Breast epithelium (tissue), 4 donors: ENCODE measurements at regions not wholly inside any gene's neighbourhood (a gene's known extent, or its start where the extent isn't known, plus 50 kb on each side); places are given as distances from the start of the nearest gene placed in this dataset.

ENCODE experiments used
- DNase-seq, 2 donors: peaks; one replicate each; pipeline ENCODE4 v3.0.0-alpha.2; 2019; ENCODE audit warnings: low spot score in 2 of 2
- H3K27ac ChIP-seq, 2 donors: fragments of 200-600 bp; sonication (generic) in 1 of 2; one replicate each; pipeline ENCODE4 v1.5.1; 2016 to 2019; ENCODE audit warnings: mild to moderate bottlenecking in 1 of 2
- H3K27me3 ChIP-seq, 2 donors: fragments of 200-600 bp; sonication (generic) in 1 of 2; one replicate each; pipeline versions ENCODE4 v1.5.1 to v1.6.0; 2017 to 2019; ENCODE audit warnings: control low read depth in 1 of 2, mild to moderate bottlenecking in 1 of 2
- H3K36me3 ChIP-seq: fragments of 200-600 bp; one replicate; pipeline ENCODE4 v1.5.1; 2019
- H3K4me1 ChIP-seq, 2 donors: fragments of 200-600 bp; sonication (generic); one replicate each; pipeline ENCODE4 v1.5.1; 2016 to 2019; ENCODE audit warnings: control low read depth in 1 of 2
- H3K4me3 ChIP-seq, 3 donors: fragments of 200-600 bp; sonication (generic); 1 replicate in 2 of 3; 2 replicates in 1 of 3; pipeline ENCODE4 v1.5.1; 2016 to 2019; ENCODE audit warnings: mild to moderate bottlenecking in 3 of 3, moderate library complexity in 2 of 3
- H3K9me3 ChIP-seq, 2 donors: fragments of 200-600 bp; sonication (generic) in 1 of 2; one replicate each; pipeline ENCODE4 v1.5.1; 2016 to 2019; ENCODE audit warnings: control low read depth in 1 of 2
- POLR2A ChIP-seq: fragments of 450-650 bp; IDR thresholded peaks from one replicate; pipeline ENCODE4 v1.6.1; 2016; ENCODE audit warnings: antibody characterized with exemption, mild to moderate bottlenecking, moderate library complexity
- POLR2AphosphoS5 ChIP-seq, 3 donors: sonication (generic); formaldehyde crosslinking; IDR thresholded peaks; one replicate each; pipeline ENCODE4 v1.6.1; 2017; ENCODE audit warnings: antibody characterized with exemption in 3 of 3
- intact Hi-C: fragments of 100-400 bp; cut with DNase I; formaldehyde crosslinking; loops from one replicate; pipeline ENCODE4 v1.15.1; 2023; ENCODE audit warnings: low total_unique reads
- TF ChIP-seq, protein P1 (sequence below), 3 donors: fragments of 450-650 bp; IDR thresholded peaks; one replicate each; pipeline ENCODE4 v1.5.1; 2016 to 2017; ENCODE audit warnings: antibody characterized with exemption in 3 of 3, mild to moderate bottlenecking in 3 of 3, moderate library complexity in 3 of 3

DNA sequence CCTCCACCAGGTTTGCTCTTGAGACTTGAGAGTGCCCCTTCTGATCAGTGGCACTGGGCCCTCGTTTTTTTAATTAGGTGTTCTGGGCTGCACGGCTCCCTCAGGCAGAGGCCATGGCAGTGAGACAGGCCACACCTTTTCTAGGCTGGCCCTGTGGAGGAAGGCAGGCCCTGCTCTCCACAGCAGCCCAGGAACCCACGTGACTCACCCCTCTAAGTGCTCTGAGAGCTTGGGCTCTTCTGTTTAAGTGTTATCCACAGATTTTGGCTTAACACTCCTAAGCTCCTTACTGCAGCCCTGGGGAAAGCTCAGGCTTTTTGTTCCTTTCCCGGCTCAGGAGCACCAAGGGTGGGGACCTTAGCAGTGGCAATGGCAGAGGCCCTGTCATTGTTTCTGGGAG is 463.2 kb upstream of the GBE1 start:
- intact Hi-C loops = no loop called here
- no peak for DNase-seq
- no peak for TF ChIP-seq POLR2A
- TF ChIP-seq, protein P1, sequence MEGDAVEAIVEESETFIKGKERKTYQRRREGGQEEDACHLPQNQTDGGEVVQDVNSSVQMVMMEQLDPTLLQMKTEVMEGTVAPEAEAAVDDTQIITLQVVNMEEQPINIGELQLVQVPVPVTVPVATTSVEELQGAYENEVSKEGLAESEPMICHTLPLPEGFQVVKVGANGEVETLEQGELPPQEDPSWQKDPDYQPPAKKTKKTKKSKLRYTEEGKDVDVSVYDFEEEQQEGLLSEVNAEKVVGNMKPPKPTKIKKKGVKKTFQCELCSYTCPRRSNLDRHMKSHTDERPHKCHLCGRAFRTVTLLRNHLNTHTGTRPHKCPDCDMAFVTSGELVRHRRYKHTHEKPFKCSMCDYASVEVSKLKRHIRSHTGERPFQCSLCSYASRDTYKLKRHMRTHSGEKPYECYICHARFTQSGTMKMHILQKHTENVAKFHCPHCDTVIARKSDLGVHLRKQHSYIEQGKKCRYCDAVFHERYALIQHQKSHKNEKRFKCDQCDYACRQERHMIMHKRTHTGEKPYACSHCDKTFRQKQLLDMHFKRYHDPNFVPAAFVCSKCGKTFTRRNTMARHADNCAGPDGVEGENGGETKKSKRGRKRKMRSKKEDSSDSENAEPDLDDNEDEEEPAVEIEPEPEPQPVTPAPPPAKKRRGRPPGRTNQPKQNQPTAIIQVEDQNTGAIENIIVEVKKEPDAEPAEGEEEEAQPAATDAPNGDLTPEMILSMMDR (IDR thresholded peaks at IDR 0.05) = no peak
- no peak for TF ChIP-seq POLR2AphosphoS5 (IDR thresholded peaks at IDR 0.05)
- Histone ChIP-seq H3K27me3 (no peaks in the 10 kb centered on the region), H3K4me1 (no peaks in the 10 kb centered on the region), H3K27ac (no peak overlapping the region), H3K9me3 (peaks cover 5 to 7% of the 10 kb centered on the region in 2 donors), H3K36me3 (no peaks in the 10 kb centered on the region), H3K4me3 (no peak overlapping the region)

DNA sequence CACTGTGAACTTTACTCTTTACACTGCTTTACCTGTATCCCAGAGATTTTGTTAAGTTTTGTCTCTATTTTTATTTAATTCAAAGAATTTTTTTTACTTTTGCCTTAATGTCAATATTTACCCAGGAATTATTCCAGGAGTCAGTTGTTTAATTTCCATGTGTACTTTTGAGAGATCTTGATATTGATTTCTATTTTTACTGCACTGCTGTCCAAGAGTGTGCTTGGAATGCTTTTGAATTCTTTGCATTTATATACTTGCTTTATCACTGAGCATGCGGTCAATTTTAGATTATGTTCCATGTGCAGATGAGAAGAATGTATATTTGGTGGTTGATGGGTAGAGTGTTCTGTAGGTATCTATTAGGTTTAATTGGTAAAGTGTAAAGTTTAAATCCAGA is 461.0 kb upstream of the GBE1 start:
- intact Hi-C loops = no loop called here
- Histone ChIP-seq H3K4me1 (no peaks in the 10 kb centered on the region), H3K27ac (no peak overlapping the region), H3K9me3 (peaks cover 5 to 7% of the 10 kb centered on the region in 2 donors), H3K36me3 (no peaks in the 10 kb centered on the region), H3K27me3 (no peaks in the 10 kb centered on the region), H3K4me3 (no peak overlapping the region)
- DNase-seq = no peak
- TF ChIP-seq, protein P1 (IDR thresholded peaks at IDR 0.05) = no peak
- no peak for TF ChIP-seq POLR2AphosphoS5 (IDR thresholded peaks at IDR 0.05)
- TF ChIP-seq POLR2A = no peak

DNA sequence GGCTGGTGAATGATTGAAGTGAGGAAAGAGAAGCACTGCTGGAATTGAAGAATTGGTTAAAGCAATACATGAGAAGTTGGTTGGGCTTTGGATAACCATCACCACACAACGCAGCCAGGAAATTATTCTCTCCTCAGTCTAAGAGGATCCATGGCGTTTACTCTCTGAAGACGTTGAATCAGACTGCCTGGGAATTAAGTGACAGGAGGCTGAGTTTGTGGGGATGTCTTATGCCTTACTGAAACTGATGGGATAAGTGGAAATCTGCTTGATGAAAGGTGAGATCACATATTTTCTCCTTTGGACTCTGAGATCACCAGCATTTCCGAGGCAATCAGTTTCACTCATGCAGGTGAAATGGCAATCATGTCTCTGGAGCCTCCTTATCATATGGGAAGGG is 456.1 kb upstream of the GBE1 start:
- no peaks in the 10 kb centered on the region for H3K4me1 ChIP-seq
- no peak for TF ChIP-seq POLR2A
- TF ChIP-seq POLR2AphosphoS5 (IDR thresholded peaks at IDR 0.05) = no peak
- TF ChIP-seq, protein P1 (IDR thresholded peaks at IDR 0.05) = no peak
- DNase-seq = no peak
- H3K4me3 ChIP-seq = no peak overlapping the region
- intact Hi-C loops = no loop called here
- no peak overlapping the region for H3K27ac ChIP-seq
- H3K27me3 ChIP-seq = no peaks in the 10 kb centered on the region
- no peaks in the 10 kb centered on the region for H3K9me3 ChIP-seq
- no peaks in the 10 kb centered on the region for H3K36me3 ChIP-seq

DNA sequence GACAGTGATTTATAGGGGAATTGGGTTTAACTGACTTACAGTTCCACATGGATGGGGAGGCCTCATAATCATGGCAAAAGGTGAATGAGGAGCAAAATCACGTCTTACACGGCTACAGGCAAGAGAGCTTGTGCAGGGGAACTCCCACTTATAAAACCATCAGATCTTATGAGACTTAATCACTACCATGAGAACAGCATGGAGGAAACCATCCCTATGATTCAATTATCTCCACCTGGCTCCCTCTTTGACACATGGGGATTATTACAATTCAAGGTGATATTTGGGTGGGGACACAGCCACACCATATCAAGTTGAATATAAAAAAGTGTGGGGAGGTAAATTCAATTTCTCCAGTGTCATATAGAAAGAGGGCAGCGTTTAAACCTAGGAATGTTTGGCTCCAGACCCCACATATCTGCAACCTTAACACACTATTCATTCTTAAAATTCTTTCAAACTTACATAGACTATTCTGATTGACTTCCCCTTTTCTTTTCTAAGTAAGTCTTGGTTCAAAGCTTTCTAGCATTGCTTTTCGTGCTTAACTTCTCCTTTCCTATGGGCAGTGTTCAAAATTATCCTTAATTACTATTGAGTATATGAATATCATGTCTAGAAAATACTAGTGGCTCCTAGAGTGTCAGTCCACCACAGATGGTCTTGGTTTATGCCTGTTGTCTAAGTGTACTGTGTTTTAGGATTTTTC is 446.7 kb upstream of the GBE1 start:
- Histone ChIP-seq H3K36me3 (no peaks in the 10 kb centered on the region), H3K9me3 (no peaks in the 10 kb centered on the region), H3K4me1 (no peaks in the 10 kb centered on the region), H3K4me3 (no peak overlapping the region), H3K27me3 (no peaks in the 10 kb centered on the region), H3K27ac (no peak overlapping the region)
- TF ChIP-seq POLR2AphosphoS5 (IDR thresholded peaks at IDR 0.05) (no peak), POLR2A (no peak)
- TF ChIP-seq, protein P1 (IDR thresholded peaks at IDR 0.05) = no peak
- intact Hi-C loops = no loop called here
- DNase-seq = no peak

DNA sequence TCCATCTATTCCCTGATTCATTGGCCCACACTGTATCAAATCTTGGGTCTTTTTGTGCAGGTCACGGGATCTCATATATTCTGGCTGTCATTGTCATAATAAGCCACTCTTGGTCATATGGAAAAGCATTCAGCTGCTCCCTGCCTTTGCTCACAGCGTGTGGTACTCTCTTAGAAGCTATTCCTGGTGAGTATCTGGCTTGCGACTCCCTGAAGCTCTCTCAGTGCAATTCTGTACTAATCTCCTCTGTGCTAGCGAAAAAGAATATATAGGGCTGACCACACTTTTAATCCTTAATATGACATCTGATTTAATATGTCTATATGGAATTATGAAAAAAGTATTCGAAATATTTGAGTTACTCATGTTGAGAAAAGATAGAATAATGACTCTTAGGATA is 440.8 kb upstream of the GBE1 start:
- Histone ChIP-seq H3K9me3 (no peaks in the 10 kb centered on the region), H3K27ac (no peak overlapping the region), H3K4me3 (no peak overlapping the region), H3K27me3 (no peaks in the 10 kb centered on the region), H3K4me1 (no peaks in the 10 kb centered on the region), H3K36me3 (no peaks in the 10 kb centered on the region)
- intact Hi-C loops = no loop called here
- no peak for DNase-seq
- TF ChIP-seq, protein P1 (IDR thresholded peaks at IDR 0.05) = no peak
- TF ChIP-seq POLR2AphosphoS5 (IDR thresholded peaks at IDR 0.05) (no peak), POLR2A (no peak)
